ENCODE measurements at regions not wholly inside any gene's neighbourhood (a gene's known extent, or its start where the extent isn't known, plus 50 kb on each side); places are given as distances from the start of the nearest gene placed in this dataset.

DNA sequence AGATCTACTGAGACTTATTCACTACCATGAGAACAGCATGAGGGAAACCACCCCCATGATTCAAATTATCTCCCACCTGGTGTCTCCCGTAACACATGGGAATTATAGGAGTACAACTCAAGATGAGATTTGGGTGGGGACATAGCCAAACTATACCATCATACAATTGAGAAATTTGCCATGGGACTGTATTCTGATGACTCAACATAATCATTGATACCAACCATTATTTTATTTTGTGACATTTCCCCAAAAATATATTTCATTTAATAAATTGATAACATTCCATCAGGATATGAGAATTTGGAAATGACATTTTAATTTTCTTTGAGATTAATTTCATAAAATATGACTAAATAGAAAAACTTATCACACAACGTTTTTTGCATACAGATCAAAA lies 96.6 kb upstream of the MDFIC2 start:
- TF ChIP-seq, protein P1, sequence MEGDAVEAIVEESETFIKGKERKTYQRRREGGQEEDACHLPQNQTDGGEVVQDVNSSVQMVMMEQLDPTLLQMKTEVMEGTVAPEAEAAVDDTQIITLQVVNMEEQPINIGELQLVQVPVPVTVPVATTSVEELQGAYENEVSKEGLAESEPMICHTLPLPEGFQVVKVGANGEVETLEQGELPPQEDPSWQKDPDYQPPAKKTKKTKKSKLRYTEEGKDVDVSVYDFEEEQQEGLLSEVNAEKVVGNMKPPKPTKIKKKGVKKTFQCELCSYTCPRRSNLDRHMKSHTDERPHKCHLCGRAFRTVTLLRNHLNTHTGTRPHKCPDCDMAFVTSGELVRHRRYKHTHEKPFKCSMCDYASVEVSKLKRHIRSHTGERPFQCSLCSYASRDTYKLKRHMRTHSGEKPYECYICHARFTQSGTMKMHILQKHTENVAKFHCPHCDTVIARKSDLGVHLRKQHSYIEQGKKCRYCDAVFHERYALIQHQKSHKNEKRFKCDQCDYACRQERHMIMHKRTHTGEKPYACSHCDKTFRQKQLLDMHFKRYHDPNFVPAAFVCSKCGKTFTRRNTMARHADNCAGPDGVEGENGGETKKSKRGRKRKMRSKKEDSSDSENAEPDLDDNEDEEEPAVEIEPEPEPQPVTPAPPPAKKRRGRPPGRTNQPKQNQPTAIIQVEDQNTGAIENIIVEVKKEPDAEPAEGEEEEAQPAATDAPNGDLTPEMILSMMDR (IDR thresholded peaks at IDR 0.05): no peak
- no peak for TF ChIP-seq EP300 (IDR thresholded peaks at IDR 0.05)
- TF ChIP-seq POLR2AphosphoS5 (IDR thresholded peaks at IDR 0.05): no peak
